HCT116 (cell line): ENCODE measurements at regions not wholly inside any gene's neighbourhood (a gene's known extent, or its start where the extent isn't known, plus 50 kb on each side); places are given as distances from the start of the nearest gene placed in this dataset.

Source experiments
- ATAC-seq: fragments of 200-7000 bp; cut with Tn5 transposase; 2 replicates; pipeline ENCODE4 v1.9.1; 2020; ENCODE audit warnings: mild to moderate bottlenecking, moderate library complexity
- BruUV-seq: library from RNA; stranded (reverse); fragments of 400-500 nt; replicated peaks from 2 replicates; lab custom pipeline; 2021; lab: Mats Ljungman, UMichigan
- CTCF ChIA-PET: fragments of 300-600 bp; sonication (Branson Sonifier 250); formaldehyde crosslinking; loops from one replicate; lab custom pipeline; 2021; ENCODE audit warnings: antibody characterized with exemption; lab: Charles Lee
- POLR2A ChIA-PET: fragments of 300-600, 350-600 bp; sonication (Branson Sonifier 250); formaldehyde crosslinking; loops from one replicate; lab custom pipeline; 2021; ENCODE audit warnings: antibody characterized with exemption; lab: Charles Lee
- RAD21 ChIA-PET, 2 experiments: fragments of 300-600 bp; sonication (Branson Sonifier 250); formaldehyde crosslinking; loops; one replicate each; lab custom pipeline; 2023; ENCODE audit warnings: low total read pairs in 2 of 2; ENCODE audit not compliant: uncharacterized antibody in 2 of 2, unreplicated experiment in 2 of 2, low non-redundant PET in 1 of 2; lab: Charles Lee
- DNase-seq: peaks from one replicate; pipeline ENCODE4 v3.0.0-alpha.2; 2010; ENCODE audit warnings: low read depth, low spot score
- H2AFZ ChIP-seq: fragments of 200-600 bp; shearing (Covaris generic), sonication (generic); 2 replicates; pipeline ENCODE4 v1.6.1; 2017; ENCODE audit warnings: low read depth, mixed run types, mixed read lengths, antibody characterized with exemption, low read length; ENCODE audit not compliant: poor library complexity, severe bottlenecking
- H3K27ac ChIP-seq: 2 replicates; pipeline ENCODE4 v1.5.1; 2012; ENCODE audit warnings: low read depth, low read length
- H3K27me3 ChIP-seq: fragments of 200-600 bp; sonication (generic); 2 replicates; pipeline ENCODE4 v1.6.1; 2016; ENCODE audit warnings: mixed run types, low read length, mixed read lengths; ENCODE audit not compliant: insufficient read depth
- H3K36me3 ChIP-seq, 2 experiments: fragments of 200-500 bp in 1 of 2; fragments of 200-600 bp in 1 of 2; sonication (Bioruptor generic) in 1 of 2; sonication (generic) in 1 of 2; 2 replicates each; pipeline versions ENCODE4 v1.5.1 to v1.6.1; 2014 to 2016; ENCODE audit warnings: low read length in 2 of 2, inconsistent platforms in 1 of 2, mixed read lengths in 1 of 2, mixed run types in 1 of 2; ENCODE audit not compliant: insufficient read depth in 2 of 2, control insufficient read depth in 1 of 2
- H3K4me1 ChIP-seq, 2 experiments: fragments of 200-600 bp in 1 of 2; sonication (generic) in 1 of 2; 2 replicates each; pipeline versions ENCODE4 v1.5.1 to v1.6.1; 2012 to 2017; ENCODE audit warnings: low read length in 2 of 2, inconsistent platforms in 1 of 2, mild to moderate bottlenecking in 1 of 2, mixed read lengths in 1 of 2, mixed run types in 1 of 2, moderate library complexity in 1 of 2; ENCODE audit not compliant: insufficient read depth in 2 of 2, control insufficient read depth in 1 of 2
- H3K4me2 ChIP-seq: fragments of 200-600 bp; sonication (generic); 2 replicates; pipeline ENCODE4 v1.6.1; 2017; ENCODE audit warnings: mixed run types, low read length, mixed read lengths
- H3K4me3 ChIP-seq, 2 experiments: fragments of 200-600 bp in 1 of 2; sonication (generic) in 1 of 2; replicated peaks in 1 of 2; 2 replicates each; pipeline ENCODE4 v1.5.1; 2011 to 2016; ENCODE audit warnings: low read length in 2 of 2, control low read depth in 1 of 2, low read depth in 1 of 2, mild to moderate bottlenecking in 1 of 2, mixed read lengths in 1 of 2, mixed run types in 1 of 2
- H3K79me2 ChIP-seq: fragments of 200-600 bp; sonication (generic); 2 replicates; pipeline ENCODE4 v1.6.1; 2017; ENCODE audit warnings: mild to moderate bottlenecking, mixed run types, low read length, moderate library complexity, mixed read lengths; ENCODE audit not compliant: insufficient read depth
- H3K9ac ChIP-seq: fragments of 200-600 bp; sonication (generic); 2 replicates; pipeline ENCODE4 v1.6.1; 2016; ENCODE audit warnings: low read length, mixed read lengths
- H3K9me2 ChIP-seq: fragments of 200-600 bp; sonication (generic), shearing (Covaris generic); 2 replicates; pipeline ENCODE4 v1.6.1; 2017; ENCODE audit warnings: mixed run types, mild to moderate bottlenecking, moderate library complexity; ENCODE audit not compliant: insufficient read depth
- H3K9me3 ChIP-seq, 2 experiments: fragments of 200-500 bp in 1 of 2; fragments of 200-600 bp in 1 of 2; sonication (Bioruptor generic) in 1 of 2; sonication (generic) in 1 of 2; 2 replicates each; pipeline ENCODE4 v1.6.1; 2014 to 2017; ENCODE audit warnings: low read length in 2 of 2, mixed read lengths in 2 of 2, inconsistent platforms in 1 of 2, low read depth in 1 of 2, mild to moderate bottlenecking in 1 of 2, mixed run types in 1 of 2, moderate library complexity in 1 of 2; ENCODE audit not compliant: control insufficient read depth in 1 of 2, insufficient read depth in 1 of 2
- H4K20me1 ChIP-seq: fragments of 200-600 bp; sonication (generic), shearing (Covaris generic); 2 replicates; pipeline ENCODE4 v1.6.1; 2017; ENCODE audit warnings: mixed run types, mild to moderate bottlenecking, moderate library complexity; ENCODE audit not compliant: insufficient read depth
- JUND ChIP-seq: IDR thresholded peaks from 2 replicates; pipeline ENCODE4 v1.6.1; 2012
- SIN3A ChIP-seq: IDR thresholded peaks from 2 replicates; pipeline ENCODE4 v1.6.1; 2012; ENCODE audit warnings: low read depth
- intact Hi-C: fragments of 100-400 bp; cut with micrococcal nuclease; formaldehyde crosslinking; loops from 2 replicates; pipeline ENCODE4 v1.10.0; 2022

- DNase-seq (no peak), ATAC-seq (no peak)
- no peak overlapping the region for H2AFZ ChIP-seq
- H3K4me2 ChIP-seq, result no peak overlapping the region
- no peak overlapping the region for H3K9ac ChIP-seq
- H3K79me2 ChIP-seq, result no peaks in the 10 kb centered on the region
- RAD21 ChIA-PET, result interaction anchor here (0.5 to 2.2 kb wide), 4 partner anchors 32 to 280 kb away, joined by 3 to 18 read pairs (median 8); partner anchors contain the start of gene TMEM106B (in 1 of the 2)
- intact Hi-C loops, result loop anchor here (1.0 to 10.0 kb wide), 5 partner anchors 33 to 1064 kb away; no protein-coding TSS in a partner anchor
- H3K4me1 ChIP-seq, result no peaks in the 10 kb centered on the region
- no peaks in the 10 kb centered on the region for H3K36me3 ChIP-seq
- H3K9me3 ChIP-seq, result no peaks in the 10 kb centered on the region
- no peaks in the 10 kb centered on the region for H4K20me1 ChIP-seq
- BruUV-seq, result no TSS peak
- POLR2A ChIA-PET, result no interaction called here
- TF ChIP-seq JUND, result no peak
- CTCF ChIA-PET, result interaction anchor here (0.9 to 2.4 kb wide), 10 partner anchors 14 to 1064 kb away, joined by 3 to 86 read pairs (median 5); no protein-coding TSS in a partner anchor
- H3K9me2 ChIP-seq, result no peaks in the 10 kb centered on the region
- no peak overlapping the region for H3K27ac ChIP-seq
- no peak overlapping the region for H3K4me3 ChIP-seq
- H3K27me3 ChIP-seq, result no peaks in the 10 kb centered on the region
Observed at GRCh38 chr7:12490940-12491339, 79.6 kb upstream of the SCIN start.

- DNase-seq (no peak), ATAC-seq (no peak)
- intact Hi-C loops, result loop anchor here (2.0 to 10.0 kb wide), 3 partner anchors 57 to 1065 kb away; no protein-coding TSS in a partner anchor
- CTCF ChIA-PET, result interaction anchor here (0.9 to 2.4 kb wide), 5 partner anchors 33 to 1064 kb away, joined by 3 to 86 read pairs (median 4); no protein-coding TSS in a partner anchor
- Histone ChIP-seq H3K9ac (no peak overlapping the region), H3K4me3 (no peak overlapping the region), H3K9me2 (no peaks in the 10 kb centered on the region), H3K79me2 (no peaks in the 10 kb centered on the region), H2AFZ (no peak overlapping the region), H3K9me3 (no peaks in the 10 kb centered on the region), H3K27me3 (no peaks in the 10 kb centered on the region), H3K36me3 (no peaks in the 10 kb centered on the region), H3K4me1 (no peaks in the 10 kb centered on the region), H3K27ac (no peak overlapping the region), H3K4me2 (no peak overlapping the region), H4K20me1 (no peaks in the 10 kb centered on the region)
- BruUV-seq, result no TSS peak
- RAD21 ChIA-PET, result interaction anchor here (0.7 to 2.2 kb wide), 2 partner anchors 33 to 54 kb away, joined by 3 to 13 read pairs; no protein-coding TSS in a partner anchor
- TF ChIP-seq SIN3A, result no peak
- POLR2A ChIA-PET, result no interaction called here
Observed at GRCh38 chr7:12491526-12491925, 79.0 kb upstream of the SCIN start.
